ENCODE measurements at regions not wholly inside any gene's neighbourhood (a gene's known extent, or its start where the extent isn't known, plus 50 kb on each side); places are given as distances from the start of the nearest gene placed in this dataset.

GRCh38 chr9:75570538-75570937 lies 319.9 kb upstream of the PCSK5 start:
- TF ChIP-seq CTCF (IDR thresholded peaks at IDR 0.05) (no peak), ZFX (IDR thresholded peaks at IDR 0.05; ENCODE audit: borderline replicate concordance) (no peak)
